ENCODE measurements at regions not wholly inside any gene's neighbourhood (a gene's known extent, or its start where the extent isn't known, plus 50 kb on each side); places are given as distances from the start of the nearest gene placed in this dataset.
"Not testable (repeated sequence)": the region's sequence is repeated elsewhere in the genome, so short reads cannot be mapped to it uniquely, and the experiment has no call there.

- no peak overlapping the region for H3K4me3 ChIP-seq (ENCODE audit: low read depth, low read length)
- TF ChIP-seq CTCF (IDR thresholded peaks at IDR 0.05; ENCODE audit: borderline replicate concordance, insufficient read depth, low read depth, low read length), result no peak
These were observed 482.1 kb upstream of the ANO5 start for GRCh38 chr11:21710809-21711208.

GRCh38 chr11:21711341-21711740, 481.5 kb upstream of the ANO5 start:
- TF ChIP-seq CTCF (IDR thresholded peaks at IDR 0.05; ENCODE audit: borderline replicate concordance, insufficient read depth, low read depth, low read length), result no peak
- no peak overlapping the region for H3K4me3 ChIP-seq (ENCODE audit: low read depth, low read length)

- no peak overlapping the region for H3K4me3 ChIP-seq (ENCODE audit: low read depth, low read length)
- TF ChIP-seq CTCF (IDR thresholded peaks at IDR 0.05; ENCODE audit: borderline replicate concordance, insufficient read depth, low read depth, low read length), result no peak
These were observed 469.2 kb upstream of the ANO5 start for GRCh38 chr11:21723678-21724077.

GRCh38 chr11:21727102-21727501, 465.8 kb upstream of the ANO5 start:
- no peak overlapping the region for H3K4me3 ChIP-seq (ENCODE audit: low read depth, low read length)
- no peak for TF ChIP-seq CTCF (IDR thresholded peaks at IDR 0.05; ENCODE audit: borderline replicate concordance, insufficient read depth, low read depth, low read length)

- TF ChIP-seq CTCF (IDR thresholded peaks at IDR 0.05; ENCODE audit: borderline replicate concordance, insufficient read depth, low read depth, low read length), result no peak
- H3K4me3 ChIP-seq (ENCODE audit: low read depth, low read length), result no peak overlapping the region
These were observed 456.5 kb upstream of the ANO5 start for GRCh38 chr11:21736404-21736803.

- H3K4me3 ChIP-seq (ENCODE audit: low read depth, low read length), result not testable (repeated sequence)
These were observed 440.2 kb upstream of the ANO5 start for GRCh38 chr11:21752475-21753243.

GRCh38 chr11:21753244-21753767, 439.6 kb upstream of the ANO5 start:
- H3K4me3 ChIP-seq (ENCODE audit: low read depth, low read length), result not testable (repeated sequence)

DNA sequence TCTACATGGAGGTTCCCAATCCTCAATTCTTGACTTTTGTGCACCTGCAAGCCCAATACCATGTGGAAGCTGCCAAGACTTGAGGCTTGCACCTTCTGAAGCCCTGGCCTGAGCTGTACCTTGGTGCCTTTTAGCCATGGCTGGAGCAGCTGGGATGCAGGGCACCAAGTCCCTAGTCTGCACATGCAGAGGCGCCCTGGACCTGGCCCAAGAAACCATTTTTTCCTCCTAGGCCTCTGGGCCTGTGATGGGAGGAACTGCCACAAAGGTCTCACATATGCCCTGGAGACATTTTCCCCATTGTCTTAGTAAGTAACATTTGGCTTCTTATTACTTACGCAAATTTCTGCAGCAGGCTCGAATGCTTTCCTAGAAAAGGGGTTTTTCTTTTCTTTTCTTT, 431.9 kb upstream of the ANO5 start:
- no peak for TF ChIP-seq CTCF (IDR thresholded peaks at IDR 0.05; ENCODE audit: borderline replicate concordance, insufficient read depth, low read depth, low read length)
- no peak overlapping the region for H3K4me3 ChIP-seq (ENCODE audit: low read depth, low read length)

All from GM12875 (cell line).